ENCODE measurements at regions not wholly inside any gene's neighbourhood (a gene's known extent, or its start where the extent isn't known, plus 50 kb on each side); places are given as distances from the start of the nearest gene placed in this dataset.

DNA sequence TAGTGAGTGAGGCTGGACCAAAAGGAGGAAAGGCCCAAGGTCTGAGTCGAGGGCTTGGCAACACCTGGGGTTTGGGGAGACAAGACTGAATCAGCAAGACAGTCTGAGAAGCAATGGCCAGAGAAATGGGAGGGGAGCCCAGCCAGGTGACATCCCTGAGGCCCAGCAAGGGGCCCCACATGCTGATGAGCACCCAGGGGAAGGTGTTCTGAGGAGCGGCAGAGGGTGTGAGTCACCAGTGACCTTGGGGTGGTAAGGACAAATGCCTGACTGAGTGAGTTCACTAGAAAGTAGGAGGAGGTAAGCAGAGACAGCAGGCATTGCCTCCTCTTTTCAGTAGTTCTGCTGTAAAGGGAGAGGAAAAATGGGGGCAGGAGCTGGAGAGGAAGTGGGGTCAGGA, 192.4 kb upstream of the GALNT2 start:
- no peaks in the 10 kb centered on the region for H3K4me1 ChIP-seq (ENCODE audit: control insufficient read depth in 2 of 2, insufficient read depth in 2 of 2, low read length in 2 of 2)

DNA sequence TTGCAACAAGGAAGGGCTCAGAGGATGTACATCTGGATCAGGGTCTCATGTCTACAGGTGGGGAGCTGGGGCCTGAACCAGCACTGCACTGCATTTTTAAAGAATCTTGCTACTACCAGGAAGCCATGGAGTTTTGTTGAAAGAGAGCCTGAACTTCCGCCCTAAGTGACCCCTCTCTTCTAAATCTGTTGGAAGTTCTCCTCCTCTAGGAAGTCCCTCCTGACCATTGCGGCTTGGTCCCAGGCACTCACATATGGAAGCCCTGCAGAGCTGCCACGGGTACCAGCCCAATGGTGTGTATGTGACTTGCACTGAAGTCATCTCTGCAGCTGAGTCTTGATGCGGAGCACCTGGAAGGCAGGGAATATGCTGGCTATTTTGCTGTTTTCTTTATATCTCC, 192.0 kb upstream of the GALNT2 start:
- Histone ChIP-seq H3K27ac (ENCODE audit: low read length in 2 of 2) (no peak overlapping the region), H3K79me2 (ENCODE audit: control insufficient read depth, insufficient read depth, low read length) (no peaks in the 10 kb centered on the region), H3K9ac (ENCODE audit: low read length) (no peak overlapping the region), H3K36me3 (replicated peaks in 1 of 2; ENCODE audit: control extremely low read depth in 1 of 2, control insufficient read depth in 1 of 2, extremely low read depth in 1 of 2, insufficient read depth in 2 of 2, low read length in 1 of 2) (no peaks in the 10 kb centered on the region), H4K20me1 (ENCODE audit: control insufficient read depth, insufficient read depth, low read length, poor library complexity, severe bottlenecking) (no peaks in the 10 kb centered on the region), H3K4me1 (ENCODE audit: control insufficient read depth in 2 of 2, insufficient read depth in 2 of 2, low read length in 2 of 2) (no peaks in the 10 kb centered on the region), H3K27me3 (replicated peaks in 1 of 4; ENCODE audit: control extremely low read depth in 1 of 4, control insufficient read depth in 3 of 4, insufficient read depth in 4 of 4, low read length in 3 of 4) (no peaks in the 10 kb centered on the region), H2AFZ (ENCODE audit: insufficient read depth, low read depth, low read length, poor library complexity, severe bottlenecking) (no peak overlapping the region), H3K4me3 (ENCODE audit: control extremely low read depth in 1 of 5, extremely low read depth in 1 of 5, insufficient read depth in 1 of 5, low read depth in 2 of 5, low read length in 4 of 5) (no peak overlapping the region), H3K9me3 (ENCODE audit: control extremely low read depth in 1 of 3, control insufficient read depth in 2 of 3, insufficient read depth in 1 of 3, low read length in 2 of 3) (no peaks in the 10 kb centered on the region), H3K4me2 (replicated peaks; ENCODE audit: low read depth, low read length, poor library complexity, severe bottlenecking) (no peak overlapping the region)
- Mint-ChIP-seq H3K9me3 (ENCODE audit: insufficient read depth) (no peaks in the 10 kb centered on the region), H3K27ac (no peak overlapping the region), H3K27me3 (peaks cover 16% of the 10 kb centered on the region), H3K4me1 (no peaks in the 10 kb centered on the region), H3K4me3 (no peak overlapping the region)
- ChIA-PET CTCF (no interaction called here), POLR2A (no interaction called here)
- 90% methylated on average over 3 of the region's 4 CpGs for WGBS (ENCODE audit: insufficient coverage)
- intact Hi-C loops (cut with micrococcal nuclease) = no loop called here
- DNase-seq (no peak), ATAC-seq (ENCODE audit: low read depth) (no peak)
- TF ChIP-seq EZH2 (IDR thresholded peaks at IDR 0.05; ENCODE audit: borderline replicate concordance, insufficient read depth, low read depth, low read length, poor library complexity, severe bottlenecking) = no peak
- no peak for TF ChIP-seq CTCF (IDR thresholded peaks at IDR 0.05)

More for the DNA sequence above, 192.4 kb upstream of the GALNT2 start:
- no peak overlapping the region for H3K27ac ChIP-seq (ENCODE audit: low read length in 2 of 2)
- no peaks in the 10 kb centered on the region for H4K20me1 ChIP-seq (ENCODE audit: control insufficient read depth, insufficient read depth, low read length, poor library complexity, severe bottlenecking)
- CTCF ChIA-PET = no interaction called here
- no peak overlapping the region for H3K9ac ChIP-seq (ENCODE audit: low read length)
- no peaks in the 10 kb centered on the region for H3K9me3 ChIP-seq (ENCODE audit: control extremely low read depth in 1 of 3, control insufficient read depth in 2 of 3, insufficient read depth in 1 of 3, low read length in 2 of 3)
- Mint-ChIP-seq H3K9me3 (ENCODE audit: insufficient read depth) (no peaks in the 10 kb centered on the region), H3K4me1 (no peaks in the 10 kb centered on the region), H3K27ac (no peak overlapping the region), H3K27me3 (peaks cover 12% of the 10 kb centered on the region), H3K4me3 (no peak overlapping the region)
- intact Hi-C loops (cut with micrococcal nuclease) = no loop called here
- no peaks in the 10 kb centered on the region for H3K36me3 ChIP-seq (replicated peaks in 1 of 2; ENCODE audit: control extremely low read depth in 1 of 2, control insufficient read depth in 1 of 2, extremely low read depth in 1 of 2, insufficient read depth in 2 of 2, low read length in 1 of 2)
- H3K27me3 ChIP-seq (replicated peaks in 1 of 4; ENCODE audit: control extremely low read depth in 1 of 4, control insufficient read depth in 3 of 4, insufficient read depth in 4 of 4, low read length in 3 of 4) = no peaks in the 10 kb centered on the region
- no peak overlapping the region for H3K4me3 ChIP-seq (ENCODE audit: control extremely low read depth in 1 of 5, extremely low read depth in 1 of 5, insufficient read depth in 1 of 5, low read depth in 2 of 5, low read length in 4 of 5)
- TF ChIP-seq EZH2 (IDR thresholded peaks at IDR 0.05; ENCODE audit: borderline replicate concordance, insufficient read depth, low read depth, low read length, poor library complexity, severe bottlenecking) (no peak), CTCF (IDR thresholded peaks at IDR 0.05) (no peak)
- DNase-seq (no peak), ATAC-seq (ENCODE audit: low read depth) (no peak)
- POLR2A ChIA-PET = no interaction called here
- WGBS (ENCODE audit: insufficient coverage) = 81% methylated on average over 2 of the region's 2 CpGs
- H2AFZ ChIP-seq (ENCODE audit: insufficient read depth, low read depth, low read length, poor library complexity, severe bottlenecking) = no peak overlapping the region
- no peak overlapping the region for H3K4me2 ChIP-seq (replicated peaks; ENCODE audit: low read depth, low read length, poor library complexity, severe bottlenecking)
- H3K79me2 ChIP-seq (ENCODE audit: control insufficient read depth, insufficient read depth, low read length) = no peaks in the 10 kb centered on the region

All from B cell (primary cell).